Psoas muscle (tissue), 7 donors: ENCODE measurements at regions not wholly inside any gene's neighbourhood (a gene's known extent, or its start where the extent isn't known, plus 50 kb on each side); places are given as distances from the start of the nearest gene placed in this dataset.

ENCODE experiments used
- ATAC-seq, 4 donors: fragments of 200-7000 bp; cut with Tn5 transposase; one replicate each; pipeline ENCODE4 v1.9.1; 2020; ENCODE audit warnings: moderate library complexity in 3 of 4, mild to moderate bottlenecking in 2 of 4
- DNase-seq, 2 donors: peaks; one replicate each; pipeline ENCODE4 v3.0.0-alpha.2; 2020
- H3K27ac ChIP-seq: fragments of 200-600 bp; one replicate; pipeline ENCODE4 v1.8.0; 2022
- H3K27me3 ChIP-seq, 3 donors: fragments of 200-600 bp in 1 of 3; one replicate each; pipeline versions ENCODE4 v1.6.1 to v1.8.0; 2013 to 2022; ENCODE audit warnings: low read length in 2 of 3, mild to moderate bottlenecking in 2 of 3, moderate library complexity in 1 of 3; ENCODE audit not compliant: insufficient read depth in 3 of 3
- H3K36me3 ChIP-seq, 2 donors: fragments of 200-600 bp in 1 of 2; one replicate each; pipeline versions ENCODE4 v1.6.1 to v1.8.0; 2013 to 2022; ENCODE audit warnings: low read depth in 1 of 2, mild to moderate bottlenecking in 1 of 2, moderate library complexity in 1 of 2; ENCODE audit not compliant: insufficient read depth in 1 of 2
- H3K4me1 ChIP-seq: fragments of 200-600 bp; one replicate; pipeline ENCODE4 v1.8.0; 2022
- H3K4me3 ChIP-seq: fragments of 200-600 bp; one replicate; pipeline ENCODE4 v1.8.0; 2022; ENCODE audit warnings: mild to moderate bottlenecking
- H3K9me3 ChIP-seq: fragments of 200-600 bp; one replicate; pipeline ENCODE4 v1.8.0; 2022
- WGBS, 3 donors: extraction: QIAGEN DNeasy Blood & Tissue Kit; methylation state at CpG; one replicate each; pipeline versions ENCODE4 v1.1.6 to v1.1.7; 2013; 5-methylcytosine and 5-hydroxymethylcytosine counted together
- intact Hi-C, 2 donors: fragments of 100-400 bp; cut with DNase I; formaldehyde crosslinking; loops; one replicate each; pipeline versions ENCODE4 v1.11.0 to v1.14.2; 2022
- TF ChIP-seq, protein P1 (sequence below): fragments of 200-600 bp; IDR thresholded peaks from one replicate; pipeline ENCODE4 v1.8.0; 2022; ENCODE audit warnings: antibody characterized with exemption
- donor health status: healthy with polysubstance abuse.
- donor health status: DM: no; HTN: no; CAD: no; lungs with moderate emphysema.
- donor health status: Bipolar disorder and iron deficiency.
- donor health status: healthy.
- donor health status: DM: yes; HTN: yes; CAD: no.
- donor health status: DM: no; HTN: no; CAD: no.
- donor health status: DM: yes; HTN: yes; CAD: no.

DNA sequence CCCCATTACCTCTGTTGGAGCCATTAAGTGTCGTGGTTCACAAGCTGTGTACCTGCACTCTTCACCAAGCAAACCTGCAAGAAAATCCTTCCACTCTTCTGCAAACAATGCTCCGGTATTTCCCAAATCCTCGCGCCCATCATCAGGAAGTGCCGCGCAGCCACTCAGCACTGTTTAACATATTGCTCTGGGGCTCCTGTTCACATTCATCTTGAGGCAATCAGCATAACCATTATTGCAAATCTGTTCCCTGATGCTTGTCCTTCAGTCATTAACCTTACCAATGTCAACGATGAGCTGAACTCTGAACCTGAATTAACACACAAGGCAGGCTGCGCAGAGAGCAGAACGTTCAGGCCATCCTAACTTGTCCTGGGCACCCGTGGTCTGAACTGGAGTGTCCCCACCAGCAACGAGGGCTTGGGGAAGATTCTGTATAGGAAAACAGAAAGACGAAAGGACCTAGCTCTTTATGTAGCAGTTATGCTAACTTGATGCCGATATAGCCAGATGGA is 751.4 kb upstream of the AUTS2 start:
- Histone ChIP-seq H3K4me3 (no peak overlapping the region), H3K27me3 (no peaks in the 10 kb centered on the region), H3K27ac (no peak overlapping the region), H3K9me3 (peaks cover 3% of the 10 kb centered on the region), H3K36me3 (no peaks in the 10 kb centered on the region), H3K4me1 (no peaks in the 10 kb centered on the region)
- ATAC-seq (no peak), DNase-seq (no peak)
- 83 to 84% (median 84%) methylated on average over 13 of the region's 13 CpGs for WGBS, 3 donors
- intact Hi-C loops, result no loop called here
- TF ChIP-seq, protein P1, sequence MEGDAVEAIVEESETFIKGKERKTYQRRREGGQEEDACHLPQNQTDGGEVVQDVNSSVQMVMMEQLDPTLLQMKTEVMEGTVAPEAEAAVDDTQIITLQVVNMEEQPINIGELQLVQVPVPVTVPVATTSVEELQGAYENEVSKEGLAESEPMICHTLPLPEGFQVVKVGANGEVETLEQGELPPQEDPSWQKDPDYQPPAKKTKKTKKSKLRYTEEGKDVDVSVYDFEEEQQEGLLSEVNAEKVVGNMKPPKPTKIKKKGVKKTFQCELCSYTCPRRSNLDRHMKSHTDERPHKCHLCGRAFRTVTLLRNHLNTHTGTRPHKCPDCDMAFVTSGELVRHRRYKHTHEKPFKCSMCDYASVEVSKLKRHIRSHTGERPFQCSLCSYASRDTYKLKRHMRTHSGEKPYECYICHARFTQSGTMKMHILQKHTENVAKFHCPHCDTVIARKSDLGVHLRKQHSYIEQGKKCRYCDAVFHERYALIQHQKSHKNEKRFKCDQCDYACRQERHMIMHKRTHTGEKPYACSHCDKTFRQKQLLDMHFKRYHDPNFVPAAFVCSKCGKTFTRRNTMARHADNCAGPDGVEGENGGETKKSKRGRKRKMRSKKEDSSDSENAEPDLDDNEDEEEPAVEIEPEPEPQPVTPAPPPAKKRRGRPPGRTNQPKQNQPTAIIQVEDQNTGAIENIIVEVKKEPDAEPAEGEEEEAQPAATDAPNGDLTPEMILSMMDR, result no peak

DNA sequence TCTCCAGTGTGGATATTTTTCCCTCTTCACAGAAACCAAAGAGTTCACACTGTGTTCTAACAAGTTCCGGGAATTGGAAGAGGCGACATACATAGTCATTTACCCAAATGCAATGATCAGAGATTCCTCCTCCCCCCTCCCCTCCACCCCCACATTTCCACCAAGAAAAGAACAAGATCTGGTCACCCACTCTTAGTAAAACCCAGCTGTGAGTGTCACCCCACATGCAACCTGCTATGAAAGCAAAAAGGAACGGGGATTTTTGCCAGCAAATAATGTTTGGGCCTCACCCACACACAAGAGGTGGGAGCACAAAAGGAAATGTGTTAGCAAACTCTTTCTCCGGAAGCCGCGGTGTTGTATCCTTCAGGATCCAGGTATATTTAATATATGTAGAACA is 745.0 kb upstream of the AUTS2 start:
- DNase-seq (no peak), ATAC-seq (no peak)
- intact Hi-C loops, result no loop called here
- 75 to 82% (median 78%) methylated on average over 6 of the region's 6 CpGs for WGBS, 3 donors
- H3K36me3 ChIP-seq, result no peaks in the 10 kb centered on the region
- no peaks in the 10 kb centered on the region for H3K27me3 ChIP-seq
- peaks cover 3% of the 10 kb centered on the region for H3K9me3 ChIP-seq
- TF ChIP-seq, protein P1, result no peak
- H3K4me1 ChIP-seq, result no peaks in the 10 kb centered on the region
- no peak overlapping the region for H3K4me3 ChIP-seq
- H3K27ac ChIP-seq, result no peak overlapping the region

DNA sequence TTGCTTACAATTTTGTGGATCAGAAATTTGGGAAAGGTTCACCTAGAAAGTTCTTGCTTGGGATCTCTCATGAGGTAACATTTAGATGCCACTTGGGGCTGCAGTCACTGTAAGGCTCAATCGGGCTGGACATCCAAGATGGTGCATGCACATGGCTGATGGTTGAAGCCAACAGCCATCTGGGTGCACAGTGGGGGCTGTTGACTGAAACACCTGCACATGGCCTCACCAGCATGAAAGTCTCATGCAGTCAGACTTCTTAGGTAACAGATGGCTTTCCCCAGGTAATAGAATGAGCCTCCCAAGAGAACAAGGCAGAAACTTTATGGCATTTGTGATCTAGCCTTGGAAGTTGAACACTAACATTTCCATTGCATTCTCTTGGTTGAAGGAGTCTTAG is 740.7 kb upstream of the AUTS2 start:
- H3K4me3 ChIP-seq, result no peak overlapping the region
- ATAC-seq (no peak), DNase-seq (no peak)
- 85 to 91% (median 89%) methylated on average over 1 of the region's 1 CpG for WGBS, 3 donors
- no peaks in the 10 kb centered on the region for H3K27me3 ChIP-seq
- H3K4me1 ChIP-seq, result no peaks in the 10 kb centered on the region
- intact Hi-C loops, result no loop called here
- no peaks in the 10 kb centered on the region for H3K36me3 ChIP-seq
- TF ChIP-seq, protein P1, result no peak
- no peak overlapping the region for H3K27ac ChIP-seq
- no peaks in the 10 kb centered on the region for H3K9me3 ChIP-seq

DNA sequence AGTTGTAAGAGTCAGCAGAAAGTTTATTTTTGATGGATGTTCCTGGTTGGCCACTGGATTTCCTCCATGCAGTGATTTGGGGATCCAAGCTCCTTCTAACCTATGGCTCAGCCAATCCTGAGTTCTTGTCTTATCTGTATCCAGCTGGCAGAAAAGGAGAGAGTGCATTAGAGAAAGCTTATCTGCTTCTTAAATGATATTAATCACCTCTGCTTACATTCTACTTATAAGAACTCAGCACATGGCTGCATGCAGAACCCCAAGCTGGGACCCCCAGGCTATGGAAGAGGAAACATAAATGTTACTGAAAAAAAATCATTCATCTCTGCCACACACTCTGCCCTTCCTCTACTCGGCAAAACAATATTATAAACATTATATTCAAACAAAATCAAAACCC is 739.8 kb upstream of the AUTS2 start:
- Histone ChIP-seq H3K4me3 (no peak overlapping the region), H3K27ac (no peak overlapping the region), H3K4me1 (no peaks in the 10 kb centered on the region), H3K27me3 (no peaks in the 10 kb centered on the region), H3K9me3 (no peaks in the 10 kb centered on the region), H3K36me3 (no peaks in the 10 kb centered on the region)
- DNase-seq, result no peak
- TF ChIP-seq, protein P1, result no peak
- ATAC-seq, result no peak
- WGBS, 3 donors, result 88 to 93% (median 90%) methylated on average over 1 of the region's 1 CpG
- intact Hi-C loops, result no loop called here

DNA sequence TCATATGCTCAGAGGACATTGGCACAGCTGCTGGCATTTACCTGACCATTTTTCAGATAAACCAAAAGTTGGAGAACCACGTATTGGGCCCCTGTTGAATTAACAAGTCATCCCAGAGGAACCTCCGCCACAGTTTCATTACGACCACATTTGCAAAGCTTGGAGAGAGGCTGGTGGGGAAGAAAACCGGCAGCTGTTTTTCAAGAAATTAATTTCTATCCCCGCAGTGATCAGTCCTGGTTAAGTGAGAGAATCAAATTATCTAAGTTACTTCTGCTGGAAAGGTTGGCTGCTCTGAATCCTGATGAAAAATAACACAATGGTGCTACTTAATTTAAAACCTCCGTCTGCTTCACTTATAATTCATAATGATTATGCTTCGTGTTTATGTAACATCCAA is 737.1 kb upstream of the AUTS2 start:
- no peaks in the 10 kb centered on the region for H3K36me3 ChIP-seq
- no peak overlapping the region for H3K27ac ChIP-seq
- no peak for DNase-seq
- TF ChIP-seq, protein P1, result no peak
- H3K27me3 ChIP-seq, result no peaks in the 10 kb centered on the region
- H3K4me3 ChIP-seq, result no peak overlapping the region
- no peaks in the 10 kb centered on the region for H3K4me1 ChIP-seq
- H3K9me3 ChIP-seq, result no peaks in the 10 kb centered on the region
- no peak for ATAC-seq
- 67 to 79% (median 77%) methylated on average over 7 of the region's 7 CpGs for WGBS, 3 donors
- intact Hi-C loops, result no loop called here
